ENCODE measurements at regions not wholly inside any gene's neighbourhood (a gene's known extent, or its start where the extent isn't known, plus 50 kb on each side); places are given as distances from the start of the nearest gene placed in this dataset.
A peak's percentile ranks its signal among the peaks of the same experiment; 100 is the strongest.
"Not testable (repeated sequence)": the region's sequence is repeated elsewhere in the genome, so short reads cannot be mapped to it uniquely, and the experiment has no call there.

- DNase-seq, result no peak
Observed at GRCh38 chr4:37555322-37555721, 130.9 kb downstream of the RELL1 start.

GRCh38 chr4:37549866-37550265 is 136.3 kb downstream of the RELL1 start:
- not testable (repeated sequence) for DNase-seq

- no peak for DNase-seq
Observed at GRCh38 chr4:37549041-37549440, 137.1 kb downstream of the RELL1 start.

DNA sequence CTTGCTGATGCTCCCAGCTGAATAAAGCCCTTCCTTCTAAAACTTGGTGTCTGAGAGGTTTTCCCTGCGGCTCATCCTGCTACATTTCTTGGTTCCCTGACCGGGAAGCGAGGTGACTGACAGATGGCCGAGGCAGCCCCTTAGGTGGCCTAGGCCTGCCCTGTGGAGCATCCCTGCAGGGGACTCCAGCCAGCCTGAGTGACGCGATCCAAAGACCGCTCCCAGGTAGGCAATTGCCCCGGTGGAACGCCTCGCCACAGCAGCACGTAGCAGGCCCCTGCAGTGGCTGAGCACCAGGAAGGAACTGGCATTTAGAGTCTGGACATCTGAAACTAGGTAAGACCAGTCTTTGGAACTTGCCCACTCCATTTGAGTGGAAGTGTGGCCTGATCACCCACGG is 139.6 kb downstream of the RELL1 start:
- DNase-seq, result no peak

GRCh38 chr4:37542706-37543105 is 143.5 kb downstream of the RELL1 start:
- no peak for DNase-seq

DNA sequence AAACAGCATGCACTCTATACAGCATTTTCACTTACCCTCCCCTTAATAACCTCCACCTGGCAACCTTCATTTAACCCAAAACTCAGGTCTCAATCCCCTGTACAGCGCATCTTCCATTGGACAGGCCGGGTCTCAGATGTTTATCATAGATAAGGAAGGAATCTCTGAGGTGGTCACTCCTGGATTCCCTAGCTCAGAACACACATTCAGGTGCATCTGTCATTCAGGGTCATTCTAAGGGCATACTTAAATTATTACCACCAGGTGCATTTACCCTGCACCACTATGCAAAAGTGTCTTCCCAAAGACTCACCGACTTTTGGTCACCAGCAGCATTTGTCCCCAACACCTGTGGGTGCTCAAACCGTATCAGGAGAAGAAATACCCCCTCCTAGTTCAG is 144.2 kb downstream of the RELL1 start:
- no peak for DNase-seq

- DNase-seq, result peak; percentile 29
Observed at GRCh38 chr4:37540486-37540885, 145.7 kb downstream of the RELL1 start.

GRCh38 chr4:37538931-37539330 is 147.2 kb downstream of the RELL1 start:
- DNase-seq, result no peak

GRCh38 chr4:37537484-37537883 is 148.7 kb downstream of the RELL1 start:
- no peak for DNase-seq

DNA sequence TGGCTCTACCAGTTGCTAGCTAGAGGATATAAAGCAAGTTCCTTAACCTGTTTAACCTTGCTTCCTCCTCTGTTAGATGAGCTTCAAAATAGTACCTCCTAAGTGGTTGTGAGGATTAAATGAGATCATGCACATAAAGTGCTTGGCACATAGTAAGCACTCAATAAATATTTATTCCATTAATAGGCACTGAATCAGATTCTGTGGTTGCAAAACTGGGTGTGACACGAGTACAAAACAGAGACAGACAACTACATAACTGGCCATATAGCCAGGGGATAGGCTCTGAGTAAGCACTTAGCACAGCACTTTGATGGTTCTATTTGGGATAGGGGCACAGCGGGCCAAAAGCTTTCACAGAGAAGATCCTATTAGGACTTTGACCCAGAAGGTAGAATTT is 150.3 kb downstream of the RELL1 start:
- no peak for DNase-seq

DNA sequence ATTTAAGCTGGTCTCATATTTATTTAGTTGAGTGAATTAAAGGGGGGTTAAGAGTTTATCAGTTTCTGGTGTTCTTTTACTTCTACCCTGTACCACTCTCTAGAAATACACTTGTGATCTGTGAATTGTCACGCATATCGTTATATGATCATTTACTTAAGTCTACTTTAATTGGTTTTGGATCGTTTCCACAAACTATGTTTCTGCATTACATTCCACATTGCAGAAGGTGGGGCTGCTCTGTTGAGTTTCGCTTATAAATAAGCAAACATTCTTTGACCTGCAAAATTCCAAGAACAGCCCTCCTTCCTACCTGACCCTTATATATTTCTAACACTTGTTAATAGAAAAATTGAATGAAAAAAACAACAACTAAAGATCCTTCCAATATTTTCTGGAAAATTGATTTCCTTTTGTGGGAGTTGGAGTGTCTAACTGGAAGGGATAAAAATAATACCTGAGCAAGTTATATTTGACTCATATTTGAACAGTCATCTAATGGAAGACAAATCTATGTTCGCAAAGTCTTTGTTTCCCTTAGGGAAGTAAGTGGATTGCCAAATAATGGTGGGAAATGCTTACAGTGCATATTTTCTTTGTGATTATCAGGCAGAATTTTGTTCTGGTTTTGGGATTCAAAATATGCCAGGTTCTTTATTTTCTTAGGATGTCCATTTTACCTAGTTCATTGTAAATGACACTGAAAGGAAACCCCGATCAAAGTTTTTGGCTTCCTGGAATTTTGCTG is 152.7 kb downstream of the RELL1 start:
- peak; percentile 52 for DNase-seq

GRCh38 chr4:37531151-37531550 is 155.0 kb downstream of the RELL1 start:
- no peak for DNase-seq

DNA sequence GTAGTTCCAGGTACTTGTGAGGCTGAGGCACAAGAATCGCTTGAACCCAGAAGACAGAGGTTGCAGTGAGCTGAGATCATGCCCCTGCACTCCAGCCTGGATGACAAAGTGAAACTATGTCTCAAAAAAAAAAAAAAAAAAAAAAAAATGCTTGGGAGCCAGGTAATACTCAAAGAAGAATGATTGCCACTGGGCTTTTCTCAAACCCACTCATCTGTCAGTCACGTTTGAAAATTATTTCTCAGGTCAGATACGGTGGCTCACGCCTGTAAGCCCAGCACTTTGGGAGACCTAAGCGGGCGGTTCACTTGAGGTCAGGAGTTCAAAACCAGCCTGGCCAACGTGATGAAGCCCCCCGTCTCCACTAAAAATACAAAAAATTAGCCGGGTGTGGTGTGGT is 155.7 kb downstream of the RELL1 start:
- no peak for DNase-seq

DNA sequence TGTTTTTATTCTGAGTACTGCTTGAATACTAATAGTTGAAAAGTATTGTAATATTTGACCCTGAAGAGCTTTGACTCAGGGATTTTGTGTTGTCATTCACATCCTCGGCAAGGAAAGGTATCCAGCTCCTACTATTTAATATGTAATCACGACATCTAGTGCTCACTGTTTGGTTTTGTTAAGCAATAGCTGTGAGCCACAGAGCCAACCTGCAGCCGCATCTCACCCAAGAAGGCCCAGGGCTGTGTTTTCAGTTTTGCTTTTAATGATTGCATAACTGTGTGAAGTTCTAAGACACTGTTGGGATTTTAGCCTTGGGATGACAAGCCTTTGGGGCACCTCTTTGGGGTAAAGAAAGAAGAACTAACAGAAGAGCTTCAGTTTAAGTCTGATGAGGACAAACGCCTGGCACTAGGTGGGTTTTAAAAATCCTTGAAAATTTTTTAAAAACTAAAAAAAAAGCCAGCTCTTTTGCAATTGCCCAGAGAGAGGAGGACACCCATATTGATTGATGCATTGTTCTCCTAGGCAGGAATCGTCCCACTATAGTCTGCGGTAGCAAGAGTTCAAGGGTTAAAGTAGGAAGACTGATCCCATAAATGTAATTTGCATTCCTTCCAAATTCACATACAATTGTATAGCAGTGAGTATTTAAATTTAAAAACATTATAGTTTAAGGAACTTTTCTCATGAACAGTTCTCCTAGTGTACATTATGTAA is 157.8 kb downstream of the RELL1 start:
- peak; percentile 12 for DNase-seq

DNA sequence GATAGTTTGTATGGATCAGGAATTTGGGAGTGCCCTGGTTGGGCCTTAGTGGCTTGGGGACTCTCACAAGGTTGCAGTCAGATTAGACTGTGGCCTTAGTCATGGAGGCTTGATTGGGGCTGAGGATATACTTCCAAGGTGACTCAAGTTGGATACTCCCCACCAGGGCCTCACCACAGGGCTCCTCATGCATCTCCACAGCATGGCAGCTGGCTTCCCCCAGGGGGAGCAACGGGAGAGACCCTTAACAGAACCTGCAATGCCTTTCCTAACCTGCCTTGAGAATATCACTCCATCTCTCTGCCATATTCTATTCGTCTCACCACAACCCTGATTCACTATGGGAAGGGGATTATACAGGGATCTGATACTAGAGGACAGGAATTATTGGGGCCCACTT is 161.9 kb downstream of the RELL1 start:
- no peak for DNase-seq

GRCh38 chr4:37522996-37523395 is 163.2 kb downstream of the RELL1 start:
- no peak for DNase-seq

GRCh38 chr4:37517326-37517725 is 168.8 kb downstream of the RELL1 start:
- no peak for DNase-seq

GRCh38 chr4:37516057-37516775 is 170.0 kb downstream of the RELL1 start:
- no peak for DNase-seq

- no peak for DNase-seq
Observed at GRCh38 chr4:37510626-37511025, 175.6 kb downstream of the RELL1 start.

GRCh38 chr4:37503261-37503660 is 182.9 kb downstream of the RELL1 start:
- DNase-seq, result no peak

- DNase-seq, result no peak
Observed at GRCh38 chr4:37502070-37502469, 184.1 kb downstream of the RELL1 start.
